HepG2 (cell line): ENCODE measurements at regions not wholly inside any gene's neighbourhood (a gene's known extent, or its start where the extent isn't known, plus 50 kb on each side); places are given as distances from the start of the nearest gene placed in this dataset.

ENCODE experiments used
- ATAC-seq: fragments of 200-7000 bp; cut with Tn5 transposase; 3 replicates; pipeline ENCODE4 v1.9.1; 2020; ENCODE audit warnings: mild to moderate bottlenecking, moderate library complexity
- BruUV-seq: library from RNA; stranded (reverse); fragments of 400-500 nt; replicated peaks from 2 replicates; lab custom pipeline; 2021; lab: Mats Ljungman, UMichigan
- CTCF ChIA-PET: fragments of 300-600 bp; formaldehyde crosslinking; extraction: SDS; loops from one replicate; lab custom pipeline; 2021; ENCODE audit warnings: low total read pairs, inconsistent platforms, low intra/inter-chr PET ratio; lab: Yijun Ruan, JAX
- POLR2A ChIA-PET: fragments of 350-600 bp; sonication (Branson Sonifier 250); formaldehyde crosslinking; loops from one replicate; lab custom pipeline; 2020; ENCODE audit warnings: antibody characterized with exemption, inconsistent platforms; lab: Yijun Ruan, JAX
- DNase-seq: peaks from one replicate; pipeline ENCODE4 v3.0.0-alpha.2; 2015; ENCODE audit warnings: low spot score
- FAIRE-seq: peaks from 3 replicates; lab custom pipeline; 2011; peaks lifted over from hg19 to GRCh38; lab: Jason Lieb, UNC
- H2AFZ ChIP-seq: one replicate; pipeline ENCODE4 v1.6.1; 2011; ENCODE audit warnings: low read length, inconsistent platforms
- H3K27ac ChIP-seq: fragments of 300-600 bp; 3 replicates; pipeline ENCODE4 v1.8.0; 2011; ENCODE audit warnings: mixed run types, mild to moderate bottlenecking, mixed read lengths, low read length, inconsistent platforms; ENCODE audit not compliant: insufficient read depth; ENCODE audit errors: extremely low read length
- H3K27me3 ChIP-seq, 2 experiments: fragments of 200-600 bp in 1 of 2; 2 replicates in 1 of 2; 3 replicates in 1 of 2; pipeline versions ENCODE4 v1.6.0 to v1.8.0; 2011; ENCODE audit warnings: low read length in 2 of 2, mild to moderate bottlenecking in 2 of 2, moderate library complexity in 2 of 2, inconsistent platforms in 1 of 2; ENCODE audit not compliant: insufficient read depth in 2 of 2, control insufficient read depth in 1 of 2
- H3K36me3 ChIP-seq, 2 experiments: fragments of 200-600 bp in 1 of 2; replicated peaks in 1 of 2; 2 replicates in 1 of 2; 3 replicates in 1 of 2; pipeline versions ENCODE4 v1.5.1 to v1.8.0; 2011; ENCODE audit warnings: low read length in 2 of 2, inconsistent platforms in 1 of 2; ENCODE audit not compliant: insufficient read depth in 2 of 2, control insufficient read depth in 1 of 2
- H3K4me1 ChIP-seq: 2 replicates; pipeline ENCODE4 v1.5.1; 2012; ENCODE audit warnings: low read length, inconsistent platforms; ENCODE audit not compliant: insufficient read depth
- H3K4me2 ChIP-seq: 2 replicates; pipeline ENCODE4 v1.6.0; 2011; ENCODE audit warnings: low read depth, low read length, inconsistent platforms
- H3K4me3 ChIP-seq, 3 experiments: fragments of 200-600 bp in 1 of 3; sonication (generic), shearing (Covaris generic) in 1 of 3; replicated peaks in 1 of 3; 2 replicates each; pipeline ENCODE4 v1.5.1; 2011 to 2016; ENCODE audit warnings: low read length in 3 of 3, inconsistent platforms in 2 of 3, low read depth in 2 of 3, mild to moderate bottlenecking in 2 of 3, control low read depth in 1 of 3, mixed read lengths in 1 of 3; ENCODE audit not compliant: insufficient read depth in 1 of 3
- H3K79me2 ChIP-seq: one replicate; pipeline ENCODE4 v1.6.1; 2011; ENCODE audit warnings: low read length, inconsistent platforms; ENCODE audit not compliant: insufficient read depth
- H3K9ac ChIP-seq: 2 replicates; pipeline ENCODE4 v1.6.0; 2011; ENCODE audit warnings: mild to moderate bottlenecking, low read depth, low read length, inconsistent platforms; ENCODE audit not compliant: insufficient read depth
- H3K9me3 ChIP-seq: 2 replicates; pipeline ENCODE4 v1.5.1; 2012; ENCODE audit warnings: mild to moderate bottlenecking, low read length
- H4K20me1 ChIP-seq: 2 replicates; pipeline ENCODE4 v1.6.0; 2011; ENCODE audit warnings: inconsistent platforms, mild to moderate bottlenecking, low read length, moderate library complexity; ENCODE audit not compliant: insufficient read depth
- ELF1 ChIP-seq: sonication (generic); formaldehyde crosslinking; IDR thresholded peaks from 2 replicates; pipeline ENCODE4 v1.4.0; 2020; ENCODE audit warnings: missing genetic modification reagents
- HHEX ChIP-seq: IDR thresholded peaks from 2 replicates; pipeline ENCODE4 v1.6.1; 2016; ENCODE audit warnings: control low read depth
- PRDM15 ChIP-seq: sonication (generic); formaldehyde crosslinking; IDR thresholded peaks from 2 replicates; pipeline ENCODE4 v1.4.0; 2020; ENCODE audit warnings: missing genetic modification reagents
- RNF2 ChIP-seq: fragments of 450-650 bp; conservative IDR thresholded peaks from 2 replicates; pipeline ENCODE4 v1.6.1; 2016; ENCODE audit warnings: low read depth
- SIN3B ChIP-seq: fragments of 150-350 bp; IDR thresholded peaks from 2 replicates; pipeline ENCODE4 v1.6.1; 2014; ENCODE audit warnings: low read length
- ZNF746 ChIP-seq: sonication (generic); formaldehyde crosslinking; IDR thresholded peaks from 2 replicates; pipeline ENCODE4 v1.8.0; 2022; ENCODE audit warnings: mild to moderate bottlenecking, missing genetic modification reagents
- ZNF790 ChIP-seq: sonication (generic); formaldehyde crosslinking; IDR thresholded peaks from 2 replicates; pipeline ENCODE4 v1.8.0; 2022; ENCODE audit warnings: missing genetic modification reagents, mild to moderate bottlenecking, borderline replicate concordance
- WGBS: methylation state at CpG from one replicate; pipeline ENCODE4 v1.1.6; 2017; ENCODE audit warnings: low lambda C conversion rate; 5-methylcytosine and 5-hydroxymethylcytosine counted together
- in situ Hi-C: cut with HindIII; loops from 2 replicates; pipeline ENCODE4 v1.10.0; 2017; ENCODE audit warnings: low pct_unique_long_range_greater_than_20kb; ENCODE audit not compliant: extremely low pct_ligation_motif_present
- intact Hi-C: fragments of 100-400 bp; cut with micrococcal nuclease; formaldehyde crosslinking; loops from one replicate; pipeline ENCODE4 v1.10.0; 2022; ENCODE audit not compliant: unreplicated experiment
- TF ChIP-seq, protein P1 (sequence below): sonication (generic); formaldehyde crosslinking; IDR thresholded peaks from 2 replicates; pipeline ENCODE4 v1.5.0; 2020; ENCODE audit warnings: mild to moderate bottlenecking, missing genetic modification reagents

DNA sequence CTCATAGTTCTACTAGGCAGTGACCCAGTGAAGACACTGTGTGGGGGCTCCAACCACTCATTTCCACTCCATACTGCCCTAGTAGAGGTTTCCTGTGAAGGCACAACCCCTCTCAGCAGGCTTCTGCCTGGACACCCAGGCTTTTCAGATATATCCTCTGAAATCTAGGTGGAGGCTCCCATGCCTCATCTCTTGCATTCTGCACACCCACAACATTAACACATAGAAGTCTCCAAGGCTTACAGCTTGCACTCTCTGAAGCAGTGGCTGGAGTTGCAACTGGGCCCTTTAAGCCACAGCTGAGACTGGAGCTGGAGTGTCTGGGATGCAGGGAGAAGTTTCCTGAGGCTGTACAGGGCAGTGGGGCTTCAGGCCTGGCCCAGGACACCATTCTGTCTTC is 347.7 kb upstream of the SPRY2 start (continued):
- TF ChIP-seq PRDM15 (CRISPR knock-in tag) (no peak), ELF1 (CRISPR knock-in tag) (no peak), ZNF790 (no peak)

GRCh38 chr13:80685942-80686341 is 345.0 kb upstream of the SPRY2 start:
- in situ Hi-C loops = no loop called here
- 0% methylated on average over 1 of the region's 1 CpG for WGBS

More at GRCh38 chr13:80685942-80686341, 345.0 kb upstream of the SPRY2 start:
- Histone ChIP-seq H3K4me2 (no peak overlapping the region), H3K36me3 (no peaks in the 10 kb centered on the region), H2AFZ (no peak overlapping the region), H3K4me3 (no peak overlapping the region), H3K27ac (no peak overlapping the region), H4K20me1 (no peaks in the 10 kb centered on the region), H3K9ac (no peak overlapping the region), H3K4me1 (no peaks in the 10 kb centered on the region), H3K9me3 (peaks cover 76% of the 10 kb centered on the region), H3K79me2 (no peaks in the 10 kb centered on the region), H3K27me3 (no peaks in the 10 kb centered on the region)
- POLR2A ChIA-PET = no interaction called here
- intact Hi-C loops = no loop called here
- BruUV-seq = no TSS peak
- FAIRE-seq (no peak), DNase-seq (no peak), ATAC-seq (no peak)
- CTCF ChIA-PET = no interaction called here
- TF ChIP-seq SIN3B (no peak), HHEX (CRISPR knock-in tag) (no peak), ZNF746 (CRISPR knock-in tag) (no peak), RNF2 (no peak)
- TF ChIP-seq, protein P1, sequence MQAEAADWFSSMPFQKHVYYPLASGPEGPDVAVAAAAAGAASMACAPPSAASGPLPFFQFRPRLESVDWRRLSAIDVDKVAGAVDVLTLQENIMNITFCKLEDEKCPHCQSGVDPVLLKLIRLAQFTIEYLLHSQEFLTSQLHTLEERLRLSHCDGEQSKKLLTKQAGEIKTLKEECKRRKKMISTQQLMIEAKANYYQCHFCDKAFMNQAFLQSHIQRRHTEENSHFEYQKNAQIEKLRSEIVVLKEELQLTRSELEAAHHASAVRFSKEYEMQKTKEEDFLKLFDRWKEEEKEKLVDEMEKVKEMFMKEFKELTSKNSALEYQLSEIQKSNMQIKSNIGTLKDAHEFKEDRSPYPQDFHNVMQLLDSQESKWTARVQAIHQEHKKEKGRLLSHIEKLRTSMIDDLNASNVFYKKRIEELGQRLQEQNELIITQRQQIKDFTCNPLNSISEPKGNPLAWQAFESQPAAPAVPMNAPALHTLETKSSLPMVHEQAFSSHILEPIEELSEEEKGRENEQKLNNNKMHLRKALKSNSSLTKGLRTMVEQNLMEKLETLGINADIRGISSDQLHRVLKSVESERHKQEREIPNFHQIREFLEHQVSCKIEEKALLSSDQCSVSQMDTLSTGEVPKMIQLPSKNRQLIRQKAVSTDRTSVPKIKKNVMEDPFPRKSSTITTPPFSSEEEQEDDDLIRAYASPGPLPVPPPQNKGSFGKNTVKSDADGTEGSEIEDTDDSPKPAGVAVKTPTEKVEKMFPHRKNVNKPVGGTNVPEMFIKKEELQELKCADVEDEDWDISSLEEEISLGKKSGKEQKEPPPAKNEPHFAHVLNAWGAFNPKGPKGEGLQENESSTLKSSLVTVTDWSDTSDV = no peak
